ENCODE measurements at regions not wholly inside any gene's neighbourhood (a gene's known extent, or its start where the extent isn't known, plus 50 kb on each side); places are given as distances from the start of the nearest gene placed in this dataset.

- DNase-seq (ENCODE audit: low read depth, low spot score) = no peak
Observed at GRCh38 chr11:45384711-45385241, 98.6 kb upstream of the SYT13 start.

DNA sequence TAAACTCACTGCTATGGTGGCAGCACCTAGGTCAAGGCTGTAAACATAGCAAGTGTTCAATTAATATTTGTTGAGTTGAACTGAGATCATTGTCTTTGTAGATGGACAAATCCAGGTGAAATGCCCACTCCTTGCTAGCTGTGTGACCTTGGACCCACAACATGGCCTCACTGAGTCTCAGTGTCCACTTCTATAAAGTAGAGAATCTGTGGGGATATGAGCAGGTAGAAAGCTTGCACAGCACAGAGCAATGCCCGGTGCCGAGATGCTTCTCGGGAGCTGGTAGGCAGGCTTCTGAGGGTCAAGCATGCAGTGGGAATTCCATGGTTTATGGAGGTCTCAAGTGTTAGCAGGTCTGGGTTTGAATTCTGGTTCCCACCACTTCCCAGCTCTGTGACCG is 97.9 kb upstream of the SYT13 start:
- TF ChIP-seq CTCF (IDR thresholded peaks at IDR 0.05; ENCODE audit: low read depth, low read length) = no peak
- H3K4me3 ChIP-seq (ENCODE audit: low read depth, low read length) = no peak overlapping the region
- DNase-seq (ENCODE audit: low read depth, low spot score) = no peak
- in situ Hi-C loops (cut with HindIII; ENCODE audit: low sequenced_read_pairs) = loop anchor here (25.0 kb wide), 1 partner anchor 278 kb away; the partner anchor contains the start of gene CHST1

More at GRCh38 chr11:45384711-45385241, 98.6 kb upstream of the SYT13 start:
- in situ Hi-C loops (cut with HindIII; ENCODE audit: low sequenced_read_pairs) = loop anchor here (25.0 kb wide), 1 partner anchor 278 kb away; the partner anchor contains the start of gene CHST1
- no peak overlapping the region for H3K4me3 ChIP-seq (ENCODE audit: low read depth, low read length)
- TF ChIP-seq CTCF (IDR thresholded peaks at IDR 0.05; ENCODE audit: low read depth, low read length) = no peak

DNA sequence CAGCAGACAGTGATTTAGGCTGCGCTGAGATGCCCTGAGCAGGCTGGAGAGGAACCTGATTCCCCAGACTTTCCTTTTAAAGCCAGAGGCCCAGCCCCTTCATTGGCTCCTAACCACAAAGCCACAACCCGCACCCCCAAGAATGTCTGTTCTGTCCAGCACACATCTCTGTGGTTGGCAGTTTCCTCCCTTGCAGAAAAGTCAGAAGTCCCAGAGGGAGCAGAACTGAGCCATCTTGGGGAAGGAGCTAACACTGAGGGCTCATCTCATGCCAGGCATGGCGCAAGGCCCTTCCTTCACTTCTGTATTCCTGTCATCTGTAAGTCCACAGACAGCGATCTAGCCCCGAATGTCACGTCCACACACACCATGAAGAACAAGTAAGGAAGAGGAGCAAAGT is 97.1 kb upstream of the SYT13 start:
- H3K4me3 ChIP-seq (ENCODE audit: low read depth, low read length) = no peak overlapping the region
- TF ChIP-seq CTCF (IDR thresholded peaks at IDR 0.05; ENCODE audit: low read depth, low read length) = no peak
- DNase-seq (ENCODE audit: low read depth, low spot score) = peak; percentile 58
- in situ Hi-C loops (cut with HindIII; ENCODE audit: low sequenced_read_pairs) = loop anchor here (25.0 kb wide), 1 partner anchor 279 kb away; the partner anchor contains the start of gene CHST1

DNA sequence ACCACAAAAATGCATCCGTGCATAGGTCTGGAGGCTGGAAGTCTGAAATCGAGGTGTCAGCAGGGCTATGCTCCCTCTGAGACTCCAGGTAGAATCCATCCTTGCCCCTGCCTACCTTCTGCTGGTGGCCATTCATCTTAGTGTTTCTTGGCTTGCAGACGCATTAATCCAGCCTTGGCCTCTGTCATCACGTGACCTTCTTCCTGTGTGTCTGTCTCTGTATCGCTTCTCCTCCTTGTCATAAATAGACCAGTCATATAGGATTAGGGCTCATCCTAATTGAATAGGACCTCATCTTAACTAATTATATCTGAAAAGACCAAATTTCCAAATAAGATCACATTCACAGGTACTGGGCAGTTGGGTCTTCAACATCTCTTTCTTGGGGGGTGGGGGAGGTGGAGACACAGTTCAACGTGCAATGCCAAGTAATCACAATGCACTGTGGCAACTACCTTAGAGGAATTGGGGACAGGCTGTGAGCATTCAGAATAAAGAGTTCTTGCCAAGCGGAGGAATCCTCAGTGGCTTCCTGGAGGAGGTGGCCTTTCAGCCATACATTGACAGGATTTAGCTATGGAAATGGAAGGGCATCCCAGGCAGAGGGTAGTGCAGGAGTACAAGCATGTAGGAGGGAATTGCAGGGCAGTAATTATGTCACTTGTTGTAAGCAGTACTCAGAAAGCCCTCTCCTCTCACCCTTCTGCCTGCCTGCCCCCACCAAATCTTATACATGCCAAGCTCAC is 96.2 kb upstream of the SYT13 start:
- in situ Hi-C loops (cut with HindIII; ENCODE audit: low sequenced_read_pairs) = loop anchor here (25.0 kb wide), 1 partner anchor 280 kb away; the partner anchor contains the start of gene CHST1
- H3K4me3 ChIP-seq (ENCODE audit: low read depth, low read length) = no peak overlapping the region
- no peak for TF ChIP-seq CTCF (IDR thresholded peaks at IDR 0.05; ENCODE audit: low read depth, low read length)
- DNase-seq (ENCODE audit: low read depth, low spot score) = no peak

DNA sequence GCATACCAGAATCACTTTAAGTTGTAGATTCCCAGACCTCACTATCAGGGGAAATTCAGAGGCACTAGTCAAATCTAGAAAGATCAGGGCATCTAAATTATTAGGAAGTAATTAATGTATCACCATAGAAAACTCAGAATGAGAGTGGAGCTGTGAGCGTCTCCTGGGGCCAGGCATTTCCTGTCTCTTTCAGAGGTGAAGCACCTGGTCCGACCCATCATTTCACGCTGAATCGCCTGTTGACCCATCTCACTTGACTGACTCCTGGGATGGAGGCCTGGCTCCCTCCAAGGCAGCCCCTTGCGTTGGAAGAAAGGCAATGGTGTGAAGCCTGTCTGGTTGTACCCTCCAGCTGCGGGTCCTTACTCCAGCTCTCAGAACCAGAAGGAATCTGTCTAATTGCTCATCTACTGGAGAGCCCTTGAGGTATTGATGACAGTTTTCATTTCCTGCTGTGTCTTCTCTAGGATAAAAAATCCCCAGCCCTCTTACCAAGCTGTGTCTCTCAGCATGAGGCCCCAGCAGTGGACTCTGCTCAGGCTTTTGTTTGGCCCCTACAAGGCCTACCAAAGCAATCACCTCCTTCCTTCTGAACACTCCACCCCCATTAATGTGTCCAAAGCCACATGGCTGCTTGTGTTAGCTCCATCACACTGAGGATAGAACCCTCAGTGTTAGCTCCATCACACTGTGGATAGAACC is 93.2 kb upstream of the SYT13 start:
- TF ChIP-seq CTCF (IDR thresholded peaks at IDR 0.05; ENCODE audit: low read depth, low read length) = no peak
- no peak for DNase-seq (ENCODE audit: low read depth, low spot score)
- no peak overlapping the region for H3K4me3 ChIP-seq (ENCODE audit: low read depth, low read length)
- in situ Hi-C loops (cut with HindIII; ENCODE audit: low sequenced_read_pairs) = loop anchor here (25.0 kb wide), 1 partner anchor 283 kb away; the partner anchor contains the start of gene CHST1

DNA sequence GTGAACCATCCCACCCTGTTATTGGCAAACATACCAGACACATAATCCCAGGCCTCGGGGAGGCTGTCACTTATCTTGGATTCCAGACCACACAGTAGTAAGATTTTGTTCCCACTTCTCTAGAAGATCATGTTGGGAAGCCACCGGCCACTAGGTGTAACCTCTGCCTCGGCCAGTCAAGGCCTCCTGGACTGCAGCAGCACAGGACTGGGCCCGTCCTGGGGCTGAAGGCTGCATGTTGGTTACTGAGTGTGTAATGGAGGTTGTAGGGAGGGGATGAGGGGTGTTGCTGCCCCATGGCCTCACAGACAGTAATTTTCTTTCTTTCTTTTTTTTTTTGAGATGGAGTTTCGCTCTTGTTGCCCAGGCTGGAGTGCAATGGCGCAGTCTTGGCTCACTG is 92.4 kb upstream of the SYT13 start:
- no peak for DNase-seq (ENCODE audit: low read depth, low spot score)
- H3K4me3 ChIP-seq (ENCODE audit: low read depth, low read length) = no peak overlapping the region
- in situ Hi-C loops (cut with HindIII; ENCODE audit: low sequenced_read_pairs) = loop anchor here (25.0 kb wide), 1 partner anchor 284 kb away; the partner anchor contains the start of gene CHST1
- TF ChIP-seq CTCF (IDR thresholded peaks at IDR 0.05; ENCODE audit: low read depth, low read length) = no peak

Data from astrocyte of the spinal cord (primary cell).